Activated CD4-positive, alpha-beta T cell treated with anti-CD3 and anti-CD28 coated beads for 4 hours (primary cell): ENCODE measurements at regions not wholly inside any gene's neighbourhood (a gene's known extent, or its start where the extent isn't known, plus 50 kb on each side); places are given as distances from the start of the nearest gene placed in this dataset.

Source experiments
- DNase-seq, 2 donors: peaks; one replicate each; pipeline ENCODE4 v3.0.0-alpha.2; 2020

GRCh38 chr2:12934146-12934756 is 217.5 kb downstream of the TRIB2 start:
- DNase-seq = no peak

DNA sequence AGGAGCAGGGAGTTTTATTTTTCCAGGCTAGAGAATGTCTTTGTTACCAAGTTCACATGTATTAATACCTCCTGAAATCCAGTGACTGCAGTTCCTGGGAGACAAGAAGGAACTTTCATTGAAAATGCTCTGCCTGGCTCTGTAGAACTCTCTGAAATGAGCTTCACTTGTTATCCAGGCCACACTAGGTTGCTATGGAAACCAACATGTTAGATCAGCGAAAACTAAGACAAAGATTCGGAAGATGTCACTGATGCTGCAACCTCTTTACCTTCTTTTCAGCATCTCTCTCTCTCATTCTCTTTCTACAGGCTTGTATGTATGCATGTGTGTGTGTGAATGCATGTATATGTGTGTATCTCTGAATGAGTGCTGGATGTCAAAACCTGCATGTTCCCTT is 218.5 kb downstream of the TRIB2 start:
- DNase-seq = no peak

- DNase-seq = no peak
These were observed 219.1 kb downstream of the TRIB2 start for GRCh38 chr2:12935796-12936195.

- DNase-seq = no peak
These were observed 224.5 kb downstream of the TRIB2 start for GRCh38 chr2:12941203-12941602.

GRCh38 chr2:12948231-12948960 is 231.7 kb downstream of the TRIB2 start:
- no peak for DNase-seq

- no peak for DNase-seq
These were observed 232.2 kb downstream of the TRIB2 start for GRCh38 chr2:12948961-12949353.

GRCh38 chr2:12949406-12949805 is 232.7 kb downstream of the TRIB2 start:
- DNase-seq = no peak

DNA sequence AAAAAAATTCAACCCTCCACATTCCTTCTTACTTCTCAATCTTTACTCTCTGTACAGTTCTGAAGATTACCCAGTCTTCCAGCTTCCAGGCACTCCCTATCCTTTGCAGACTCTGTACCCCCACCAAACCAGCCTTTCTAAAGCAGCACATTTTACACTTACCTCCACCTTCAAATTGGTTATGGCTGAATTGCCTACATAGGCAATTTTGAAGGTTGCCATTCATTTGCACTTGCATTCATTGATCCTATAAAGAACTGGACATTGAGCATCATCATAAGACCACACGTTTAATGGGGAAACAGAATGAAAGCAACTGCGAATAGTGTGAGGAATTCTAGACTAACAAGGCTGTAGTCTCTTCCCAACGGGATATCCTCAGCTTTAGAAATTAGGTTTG is 233.4 kb downstream of the TRIB2 start:
- no peak for DNase-seq

GRCh38 chr2:12950957-12951656 is 234.4 kb downstream of the TRIB2 start:
- DNase-seq = no peak

DNA sequence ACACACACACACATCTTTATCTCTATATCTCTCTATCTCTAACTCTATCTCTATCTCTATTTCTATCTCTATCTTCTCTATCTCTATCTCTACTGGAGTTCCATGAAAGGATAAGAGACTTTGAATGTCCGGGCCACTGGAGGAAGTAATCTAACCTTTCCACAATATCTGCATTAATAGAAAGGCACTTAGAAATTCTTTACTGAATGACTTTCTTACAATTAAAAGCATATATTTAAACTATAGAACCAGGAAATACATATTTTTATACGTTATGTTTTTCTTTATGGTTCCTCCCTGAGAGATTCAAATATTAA is 234.9 kb downstream of the TRIB2 start:
- no peak for DNase-seq

- DNase-seq = no peak
These were observed 236.9 kb downstream of the TRIB2 start for GRCh38 chr2:12953596-12953995.

DNA sequence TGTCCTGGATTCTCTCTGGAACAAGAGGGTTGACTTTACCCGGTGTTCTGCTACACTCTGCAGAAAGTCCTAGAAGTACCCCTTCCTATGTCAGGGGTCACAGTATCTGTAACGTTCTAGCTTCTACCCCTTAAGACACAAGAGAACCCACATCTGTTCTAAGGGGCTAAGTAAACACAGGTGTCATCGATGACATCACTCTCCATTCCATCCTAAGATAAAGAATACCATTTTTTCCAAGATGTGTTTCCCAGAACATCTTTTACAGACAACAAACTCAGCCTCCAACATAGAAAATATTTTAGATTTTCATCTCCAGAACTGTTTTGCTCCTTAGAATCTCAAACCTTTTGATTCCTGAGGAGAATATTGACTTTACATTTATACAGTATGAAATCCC is 239.1 kb downstream of the TRIB2 start:
- DNase-seq = no peak

GRCh38 chr2:12957251-12957650 is 240.5 kb downstream of the TRIB2 start:
- no peak for DNase-seq

DNA sequence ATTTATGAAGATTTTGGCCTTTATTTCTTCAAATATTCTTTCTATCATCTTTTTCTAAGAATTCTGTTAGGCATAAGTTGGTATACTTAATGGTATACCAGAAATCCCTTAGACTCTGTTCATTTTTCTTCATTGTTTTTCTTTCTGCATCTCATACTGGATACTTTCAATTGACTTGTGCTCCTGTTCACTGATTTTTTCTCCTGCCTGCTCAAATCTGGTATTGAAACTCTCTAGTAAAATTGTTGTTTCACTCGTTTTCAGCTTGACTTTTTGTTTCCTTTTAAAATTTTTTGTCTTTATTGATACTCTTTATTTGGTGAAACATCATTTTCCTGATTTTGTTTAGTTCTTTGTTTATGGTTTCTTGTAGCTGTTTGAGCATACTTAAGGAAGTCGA is 243.2 kb downstream of the TRIB2 start:
- no peak for DNase-seq

DNA sequence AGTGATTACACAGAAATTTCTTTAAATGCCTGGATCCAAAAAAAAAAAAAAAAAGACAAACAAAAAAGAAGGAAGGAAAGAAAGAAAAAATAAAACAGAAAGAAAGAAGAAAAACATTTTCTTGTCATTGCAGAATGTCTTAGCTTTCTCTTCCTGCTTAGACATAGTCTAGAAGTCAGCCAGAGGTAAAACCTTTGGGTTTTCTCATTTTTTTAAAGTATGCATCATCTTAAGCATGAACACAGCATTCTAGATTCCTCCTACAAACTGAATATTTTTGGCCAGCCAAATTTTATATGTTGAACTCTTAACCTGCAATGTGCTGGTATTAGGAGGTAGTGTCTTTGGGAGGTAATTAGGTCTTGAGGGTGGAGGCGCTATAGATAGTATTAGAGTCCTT is 243.9 kb downstream of the TRIB2 start:
- DNase-seq = no peak

GRCh38 chr2:12964904-12965539 is 248.3 kb downstream of the TRIB2 start:
- DNase-seq = no peak

DNA sequence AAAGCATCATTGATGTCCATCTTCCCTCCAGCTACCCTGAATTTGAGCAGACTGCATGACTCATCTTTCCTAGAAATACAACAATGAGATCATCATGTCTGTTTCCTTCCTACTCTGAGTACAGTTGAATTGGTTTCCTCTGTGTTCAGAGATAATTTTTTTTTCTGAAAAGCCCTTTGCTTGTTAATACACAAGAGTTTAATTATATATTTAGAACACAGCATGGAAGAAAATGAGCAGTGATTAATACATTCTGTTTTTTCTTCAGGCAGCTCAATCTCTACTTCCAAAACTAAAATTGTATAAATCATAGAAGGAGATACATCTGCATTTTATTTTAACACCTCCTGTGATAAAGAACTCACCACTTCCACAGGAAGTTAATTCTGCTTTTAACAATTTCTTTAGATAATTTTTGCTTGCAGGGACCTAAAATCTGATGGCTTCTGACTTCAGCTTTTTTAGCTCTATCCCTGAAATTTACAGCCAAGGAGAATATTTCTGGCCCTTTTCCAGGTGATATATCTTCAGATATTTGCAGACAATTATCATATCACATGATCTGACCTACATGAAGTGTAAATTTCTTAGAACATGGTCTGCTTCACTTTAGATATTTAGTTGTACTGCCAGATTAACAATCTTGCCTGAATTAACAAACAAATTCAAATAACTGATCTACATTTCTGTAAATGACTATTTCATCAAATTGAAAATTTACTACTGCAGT is 249.0 kb downstream of the TRIB2 start:
- DNase-seq = no peak

- no peak for DNase-seq
These were observed 251.1 kb downstream of the TRIB2 start for GRCh38 chr2:12967804-12968203.

GRCh38 chr2:12968399-12968798 is 251.7 kb downstream of the TRIB2 start:
- no peak for DNase-seq

GRCh38 chr2:12970861-12971260 is 254.1 kb downstream of the TRIB2 start:
- no peak for DNase-seq

DNA sequence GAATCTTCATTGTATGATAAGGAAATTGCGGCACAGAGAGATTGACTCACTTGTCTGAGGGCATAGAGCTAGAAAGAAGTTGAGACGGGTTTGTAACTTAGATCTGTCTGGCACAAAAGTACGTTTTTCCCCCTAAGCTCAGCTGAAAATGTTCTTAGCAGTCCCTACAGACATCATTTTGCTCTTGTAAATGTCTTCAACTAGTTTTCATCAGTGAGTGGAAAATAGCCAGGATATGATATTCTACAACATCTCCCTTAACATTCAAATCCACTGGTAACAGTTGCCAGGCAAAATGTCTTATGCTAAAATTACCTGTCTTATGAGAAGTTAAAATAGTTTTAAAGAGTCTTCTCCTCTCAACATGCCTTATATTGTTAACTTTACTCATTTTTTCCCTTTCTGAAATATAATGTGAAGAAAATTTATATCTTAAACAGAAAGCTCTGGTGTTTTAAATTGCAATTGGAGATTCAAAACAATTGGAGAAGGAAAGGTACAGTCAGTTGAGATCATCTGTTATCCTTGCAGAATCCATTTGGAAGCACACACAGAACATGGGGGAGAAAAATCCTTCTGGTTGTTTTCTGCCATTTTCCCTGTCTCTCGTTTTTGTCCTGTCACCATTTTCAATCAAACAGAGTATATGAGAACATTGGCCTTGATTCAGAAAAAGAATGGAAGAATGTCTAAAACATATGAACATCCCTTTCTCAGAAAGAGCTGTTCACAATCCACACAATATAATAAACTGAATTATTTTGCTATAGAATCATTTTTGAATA is 255.0 kb downstream of the TRIB2 start:
- DNase-seq = no peak

DNA sequence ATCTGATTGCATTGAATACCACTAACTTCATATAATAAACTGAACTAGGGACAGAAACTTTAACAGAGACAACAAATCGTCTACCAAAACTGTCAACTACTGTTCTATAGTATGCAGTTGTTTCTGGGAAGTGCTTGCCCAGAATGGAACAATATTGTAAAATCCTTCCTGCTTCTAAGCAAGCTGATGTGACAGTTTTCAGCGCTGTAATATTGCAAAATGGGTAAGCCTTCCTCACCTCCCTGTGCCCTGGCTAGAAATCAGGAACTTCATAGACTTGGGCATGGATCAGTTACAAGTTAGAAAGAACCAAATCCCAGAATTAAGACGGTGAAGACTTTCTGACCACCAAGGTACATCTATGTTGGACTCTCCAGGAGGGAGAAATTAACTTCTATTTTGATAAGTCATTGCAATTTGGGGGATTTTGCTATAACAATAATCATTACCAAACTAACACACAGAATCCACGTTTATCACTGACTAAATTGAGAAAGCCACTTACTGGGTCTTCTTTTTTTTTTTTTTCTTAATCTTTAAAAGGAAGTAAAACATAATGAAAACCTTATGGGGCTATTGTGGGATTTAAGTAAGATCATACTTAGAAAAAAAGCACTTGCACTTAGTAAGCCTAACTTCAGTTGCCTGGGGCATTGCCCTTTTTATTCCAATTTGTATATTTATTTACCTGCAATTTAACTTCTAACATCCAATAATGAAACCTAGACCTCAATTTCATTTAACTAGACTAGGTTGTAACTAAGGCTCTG is 261.5 kb downstream of the TRIB2 start:
- no peak for DNase-seq
